Lung (tissue), 11 donors: ENCODE measurements at regions not wholly inside any gene's neighbourhood (a gene's known extent, or its start where the extent isn't known, plus 50 kb on each side); places are given as distances from the start of the nearest gene placed in this dataset.
A peak's percentile ranks its signal among the peaks of the same experiment; 100 is the strongest.

ENCODE experiments used
- ATAC-seq: fragments of 200-7000 bp; cut with Tn5 transposase; one replicate; pipeline ENCODE4 v1.9.1; 2020; ENCODE audit warnings: moderate number of reproducible peaks; ENCODE audit not compliant: insufficient read depth, low FRiP score
- DNase-seq, 3 donors: peaks; one replicate each; pipeline ENCODE4 v3.0.0-alpha.2; 2013 to 2017
- H3K27ac ChIP-seq, 2 donors: one replicate each; pipeline ENCODE4 v1.5.1; 2013; ENCODE audit warnings: mild to moderate bottlenecking in 2 of 2, moderate library complexity in 2 of 2, control low read depth in 1 of 2, inconsistent platforms in 1 of 2, low read depth in 1 of 2, low read length in 1 of 2
- H3K27me3 ChIP-seq, 3 donors: one replicate each; pipeline ENCODE4 v1.5.1; 2013; ENCODE audit warnings: low read length in 2 of 3; ENCODE audit not compliant: control insufficient read depth in 3 of 3, insufficient read depth in 3 of 3
- H3K36me3 ChIP-seq, 4 donors: one replicate each; pipeline ENCODE4 v1.5.1; 2013; ENCODE audit warnings: low read length in 4 of 4, mild to moderate bottlenecking in 1 of 4, moderate library complexity in 1 of 4; ENCODE audit not compliant: control insufficient read depth in 4 of 4, insufficient read depth in 4 of 4
- H3K4me1 ChIP-seq, 5 donors: one replicate each; pipeline ENCODE4 v1.5.1; 2013; ENCODE audit warnings: low read length in 5 of 5, mild to moderate bottlenecking in 2 of 5, moderate library complexity in 1 of 5; ENCODE audit not compliant: control insufficient read depth in 5 of 5, insufficient read depth in 5 of 5
- H3K4me3 ChIP-seq: one replicate; pipeline ENCODE4 v1.5.1; 2013; ENCODE audit warnings: mild to moderate bottlenecking, control low read depth, moderate library complexity
- H3K9ac ChIP-seq, 2 donors: one replicate each; pipeline ENCODE4 v1.5.1; 2013; ENCODE audit warnings: low read length in 2 of 2, control low read depth in 1 of 2; ENCODE audit not compliant: insufficient read depth in 1 of 2
- H3K9me3 ChIP-seq, 4 donors: one replicate each; pipeline ENCODE4 v1.5.1; 2013; ENCODE audit warnings: low read length in 3 of 4, mild to moderate bottlenecking in 1 of 4, moderate library complexity in 1 of 4; ENCODE audit not compliant: control insufficient read depth in 4 of 4, insufficient read depth in 3 of 4
- WGBS, 2 donors: extraction: QIAGEN DNeasy Blood & Tissue Kit; methylation state at CpG; one replicate each; pipeline ENCODE4 v1.1.7; 2013; 5-methylcytosine and 5-hydroxymethylcytosine counted together
- TF ChIP-seq, protein P1 (sequence below): IDR thresholded peaks from 2 replicates; pipeline ENCODE4 v1.5.1; 2012; ENCODE audit warnings: mild to moderate bottlenecking; ENCODE audit errors: control extremely low read depth, extremely low read depth
- donor health status: control.
- donor health status: control.
- donor health status: Bipolar disorder and iron deficiency.
- donor health status: healthy.
- donor health status: DM: yes; HTN: yes; CAD: no.

DNA sequence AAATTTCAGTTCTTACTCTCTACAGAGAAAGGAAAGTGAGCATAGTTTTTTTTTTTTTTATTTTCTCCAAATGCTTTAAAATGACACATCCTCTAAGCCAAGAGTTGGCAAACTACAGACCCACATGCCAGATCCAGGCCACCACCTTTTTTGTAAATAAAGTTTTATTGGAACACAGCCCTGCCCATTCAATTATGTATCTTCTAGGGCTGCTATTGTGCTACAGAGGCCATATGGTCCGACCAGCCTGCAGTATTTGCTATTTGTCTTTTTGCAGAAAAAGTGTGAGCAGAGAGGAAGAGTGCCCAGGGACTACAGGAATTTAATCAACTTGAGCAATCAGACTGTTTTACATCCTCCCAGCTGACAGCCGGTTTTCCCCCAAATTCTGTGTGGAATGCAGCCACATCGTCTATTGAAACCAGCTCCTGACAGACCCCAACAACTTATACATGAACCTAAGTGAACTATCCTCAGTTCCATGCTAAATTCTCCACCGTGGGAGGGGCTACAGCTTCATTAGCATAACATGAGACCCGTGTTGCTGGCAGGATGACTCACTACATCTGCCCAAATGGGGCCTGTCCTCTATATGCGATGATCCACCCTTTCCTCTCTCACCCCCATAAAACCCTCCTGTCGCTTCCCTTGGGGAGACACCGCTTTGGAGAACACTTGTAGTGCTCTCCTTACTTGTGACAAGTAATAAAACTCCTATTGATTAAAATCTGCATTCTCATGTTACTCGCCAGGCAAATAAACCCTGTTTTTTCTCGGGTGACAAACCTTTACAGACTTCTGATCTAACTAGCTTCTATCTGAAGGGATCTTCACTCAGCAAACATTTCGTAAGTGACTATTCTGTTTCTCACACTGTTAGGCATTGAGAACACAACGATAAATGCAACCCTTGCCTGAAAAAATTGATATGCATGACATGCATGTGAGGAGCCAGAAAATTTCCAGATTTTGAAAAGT, 149.4 kb upstream of the HS3ST3A1 start:
- 46 to 59% methylated on average over 12 of the region's 12 CpGs for WGBS, 2 donors
- TF ChIP-seq, protein P1, sequence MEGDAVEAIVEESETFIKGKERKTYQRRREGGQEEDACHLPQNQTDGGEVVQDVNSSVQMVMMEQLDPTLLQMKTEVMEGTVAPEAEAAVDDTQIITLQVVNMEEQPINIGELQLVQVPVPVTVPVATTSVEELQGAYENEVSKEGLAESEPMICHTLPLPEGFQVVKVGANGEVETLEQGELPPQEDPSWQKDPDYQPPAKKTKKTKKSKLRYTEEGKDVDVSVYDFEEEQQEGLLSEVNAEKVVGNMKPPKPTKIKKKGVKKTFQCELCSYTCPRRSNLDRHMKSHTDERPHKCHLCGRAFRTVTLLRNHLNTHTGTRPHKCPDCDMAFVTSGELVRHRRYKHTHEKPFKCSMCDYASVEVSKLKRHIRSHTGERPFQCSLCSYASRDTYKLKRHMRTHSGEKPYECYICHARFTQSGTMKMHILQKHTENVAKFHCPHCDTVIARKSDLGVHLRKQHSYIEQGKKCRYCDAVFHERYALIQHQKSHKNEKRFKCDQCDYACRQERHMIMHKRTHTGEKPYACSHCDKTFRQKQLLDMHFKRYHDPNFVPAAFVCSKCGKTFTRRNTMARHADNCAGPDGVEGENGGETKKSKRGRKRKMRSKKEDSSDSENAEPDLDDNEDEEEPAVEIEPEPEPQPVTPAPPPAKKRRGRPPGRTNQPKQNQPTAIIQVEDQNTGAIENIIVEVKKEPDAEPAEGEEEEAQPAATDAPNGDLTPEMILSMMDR: no peak
- Histone ChIP-seq H3K27ac (no peak overlapping the region), H3K9me3 (peaks cover 0 to 10% (median 0%) of the 10 kb centered on the region in 4 donors), H3K4me1 (peaks cover 0 to 13% (median 4%) of the 10 kb centered on the region in 5 donors), H3K4me3 (no peak overlapping the region), H3K36me3 (no peaks in the 10 kb centered on the region), H3K27me3 (peaks cover 0 to 2% (median 0%) of the 10 kb centered on the region in 3 donors), H3K9ac (no peak overlapping the region)
- DNase-seq (no peak), ATAC-seq (no peak)

DNA sequence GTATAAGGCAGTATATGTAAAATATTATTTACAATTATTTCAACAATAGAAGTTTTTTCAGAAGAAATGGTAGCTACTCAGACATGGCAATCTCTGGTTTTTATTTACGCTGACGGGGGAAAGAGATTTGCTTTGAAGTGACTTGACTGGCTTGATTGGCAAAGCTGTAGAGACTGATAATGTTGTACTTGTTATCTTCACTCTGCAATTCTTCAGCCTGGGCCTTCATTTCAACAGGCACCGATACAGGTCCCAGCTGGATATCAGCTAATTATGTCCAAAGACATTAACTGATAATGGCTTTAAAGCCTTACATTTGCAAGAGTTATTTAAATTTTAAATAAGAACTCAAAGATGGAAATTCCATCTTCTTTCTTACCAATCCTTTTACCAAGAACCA, 151.4 kb upstream of the HS3ST3A1 start:
- H3K9me3 ChIP-seq: peaks cover 0 to 6% (median 0%) of the 10 kb centered on the region in 4 donors
- ATAC-seq (no peak), DNase-seq (peak in 2 of 3 donors; percentile 45 to 57)
- no peak overlapping the region for H3K27ac ChIP-seq
- H3K4me1 ChIP-seq: peaks cover 0 to 13% (median 4%) of the 10 kb centered on the region in 5 donors
- WGBS, 2 donors: 71 to 84% methylated on average over 3 of the region's 3 CpGs
- H3K36me3 ChIP-seq: no peaks in the 10 kb centered on the region
- TF ChIP-seq, protein P1: no peak
- no peak overlapping the region for H3K4me3 ChIP-seq
- H3K27me3 ChIP-seq: peaks cover 0 to 2% (median 0%) of the 10 kb centered on the region in 3 donors
- no peak overlapping the region for H3K9ac ChIP-seq

DNA sequence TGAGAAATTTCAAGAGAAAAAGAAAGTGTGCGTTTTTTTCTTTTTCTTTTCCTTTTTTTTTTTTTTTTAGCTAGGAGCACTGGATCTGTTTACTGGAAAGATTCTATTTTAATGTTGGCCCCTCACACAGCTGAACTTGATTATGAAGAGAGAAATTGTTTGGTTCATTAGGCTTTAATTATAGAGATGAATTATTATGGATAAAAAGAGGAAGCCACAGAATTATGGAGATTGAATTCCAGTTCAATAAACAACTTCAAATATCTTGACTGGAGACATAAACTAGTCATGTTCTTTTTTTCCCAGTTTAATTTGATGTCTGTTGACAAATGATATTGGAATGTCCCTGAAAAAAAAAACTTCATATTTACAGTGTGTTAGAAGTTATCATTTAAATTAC, 152.0 kb upstream of the HS3ST3A1 start:
- H3K4me3 ChIP-seq: no peak overlapping the region
- peak in 1 of 3 donors; percentile 15 for DNase-seq
- no peaks in the 10 kb centered on the region for H3K36me3 ChIP-seq
- H3K27ac ChIP-seq: no peak overlapping the region
- H3K4me1 ChIP-seq: peaks cover 0 to 13% (median 4%) of the 10 kb centered on the region in 5 donors
- TF ChIP-seq, protein P1: no peak
- no peak overlapping the region for H3K9ac ChIP-seq
- ATAC-seq: no peak
- WGBS, 2 donors: 80 to 86% methylated on average over 1 of the region's 1 CpG
- H3K27me3 ChIP-seq: peaks cover 0 to 2% (median 0%) of the 10 kb centered on the region in 3 donors
- peaks cover 0 to 4% (median 0%) of the 10 kb centered on the region in 4 donors for H3K9me3 ChIP-seq
